Activated CD4-positive, alpha-beta T cell treated with anti-CD3 and anti-CD28 coated beads, Interleukin-2, amount 50 U/mL, for 48 hours (primary cell): ENCODE measurements at regions not wholly inside any gene's neighbourhood (a gene's known extent, or its start where the extent isn't known, plus 50 kb on each side); places are given as distances from the start of the nearest gene placed in this dataset.

Experiments
- DNase-seq, 2 experiments: peaks; one replicate each; pipeline ENCODE4 v3.0.0-alpha.2; 2020

DNA sequence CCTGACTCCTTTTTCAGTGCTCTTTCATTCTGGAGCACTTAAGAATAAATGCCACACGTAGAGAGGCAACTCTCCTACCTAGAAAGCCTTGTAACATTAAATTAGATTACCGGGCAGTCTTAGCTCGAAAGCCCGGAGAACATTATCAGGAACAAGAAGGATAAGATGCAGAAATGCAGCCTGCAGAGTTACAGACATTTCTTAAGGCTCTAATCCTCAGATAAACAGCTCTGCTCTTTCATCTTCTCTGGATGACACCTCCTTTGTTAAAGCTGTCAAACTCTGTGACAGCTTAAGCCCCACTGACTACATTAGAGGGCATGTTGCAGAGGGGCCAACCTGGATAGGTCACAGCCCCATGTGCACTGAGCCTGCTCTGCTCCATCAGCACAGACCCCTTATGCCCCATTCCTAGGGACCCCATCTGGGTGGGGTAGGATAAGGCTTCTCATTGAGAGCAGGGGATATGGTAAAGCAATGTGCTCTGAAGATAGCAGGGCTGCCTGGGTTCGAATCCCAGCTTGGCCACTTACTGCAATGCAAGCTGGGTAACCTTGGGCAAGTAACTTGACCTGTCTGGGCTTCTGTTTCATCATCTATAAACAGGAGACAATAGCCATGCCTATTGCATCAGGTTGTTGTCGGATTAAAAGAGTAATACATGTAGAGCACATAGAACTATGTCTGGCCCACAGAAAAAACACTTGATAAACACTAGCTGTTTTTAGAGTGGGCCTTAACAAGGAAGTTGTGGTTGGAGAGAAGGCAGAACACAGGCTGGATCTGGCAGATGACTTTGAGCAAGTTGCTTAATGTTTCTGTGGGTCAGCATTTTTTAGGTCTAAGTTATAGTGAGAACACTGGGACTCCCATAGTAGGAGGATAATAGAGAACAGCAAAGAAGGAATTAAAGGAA is 111.4 kb downstream of the THNSL2 start:
- DNase-seq: no peak

DNA sequence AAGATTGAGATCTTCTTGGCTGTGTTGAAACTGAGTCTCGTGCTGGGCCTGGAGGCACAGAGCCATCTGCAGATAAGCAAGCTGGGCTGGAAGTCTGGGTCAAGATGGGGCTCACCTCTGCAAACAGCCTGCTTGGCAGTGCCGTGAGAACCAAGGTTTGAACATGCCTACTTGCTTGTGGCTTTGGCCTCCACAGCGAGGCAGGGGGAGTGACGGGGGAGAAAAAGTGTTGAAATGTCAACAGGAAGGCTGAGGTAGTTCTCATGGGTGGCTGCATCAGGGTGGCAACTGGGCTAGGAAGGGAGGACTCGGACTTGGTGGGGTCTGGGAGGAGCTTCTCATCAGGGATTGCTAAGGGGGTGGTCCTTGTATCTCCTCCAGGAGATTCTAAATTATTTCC is 99.7 kb downstream of the THNSL2 start:
- no peak for DNase-seq

GRCh38 chr2:88265352-88266303 is 95.5 kb downstream of the THNSL2 start:
- DNase-seq: peak in 1 of 2 experiments; percentile 6

GRCh38 chr2:88263861-88264260 is 93.7 kb downstream of the THNSL2 start:
- DNase-seq: no peak

- DNase-seq: no peak
Measured at GRCh38 chr2:88261725-88262124, 91.6 kb downstream of the THNSL2 start.

GRCh38 chr2:88258208-88258607 is 88.1 kb downstream of the THNSL2 start:
- DNase-seq: no peak

GRCh38 chr2:88254437-88255091 is 84.4 kb downstream of the THNSL2 start:
- DNase-seq: no peak

GRCh38 chr2:88253997-88254396 is 83.9 kb downstream of the THNSL2 start:
- no peak for DNase-seq

DNA sequence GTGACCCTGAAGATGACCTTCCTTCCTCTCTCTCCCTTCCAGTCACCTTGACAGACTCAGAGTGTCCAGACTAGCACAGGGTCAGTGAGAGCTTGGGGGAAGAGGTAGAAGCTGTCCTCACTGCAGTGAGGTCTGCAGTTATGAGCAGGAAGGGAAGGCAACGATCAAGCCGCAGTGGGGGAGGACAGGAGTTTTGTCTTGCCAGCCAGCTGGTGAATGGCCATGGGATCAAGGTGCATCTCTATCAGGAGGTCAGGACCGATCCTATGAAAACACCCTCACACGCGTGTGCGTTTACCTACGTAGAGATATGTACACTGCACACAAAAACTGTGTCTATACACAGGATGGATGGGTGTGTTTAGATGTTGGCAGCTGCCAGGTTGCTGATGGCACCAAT is 83.2 kb downstream of the THNSL2 start:
- no peak for DNase-seq

GRCh38 chr2:88252646-88253045 is 82.5 kb downstream of the THNSL2 start:
- DNase-seq: no peak

GRCh38 chr2:88252111-88252510 is 82.0 kb downstream of the THNSL2 start:
- DNase-seq: no peak

DNA sequence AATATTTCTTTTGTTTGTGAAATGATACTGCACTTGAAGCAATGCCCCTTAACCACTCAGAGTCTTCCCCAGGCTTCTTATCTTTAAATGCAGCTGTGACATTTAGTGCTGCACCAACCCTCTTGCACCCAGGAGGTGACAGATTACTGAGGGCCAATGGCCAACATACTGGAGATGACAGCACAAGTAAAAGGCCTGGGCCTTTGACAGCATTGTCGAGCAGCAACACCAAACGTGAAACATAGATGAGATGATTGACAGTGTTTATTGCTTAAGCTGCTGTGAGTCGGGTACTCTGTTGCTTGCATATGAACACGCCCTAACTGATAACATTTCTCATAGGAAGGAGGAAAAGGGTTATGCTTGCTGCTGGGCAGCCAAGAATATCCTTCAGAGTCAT is 80.3 kb downstream of the THNSL2 start:
- DNase-seq: no peak

- DNase-seq: no peak
Measured at GRCh38 chr2:88248280-88248828, 78.2 kb downstream of the THNSL2 start.

DNA sequence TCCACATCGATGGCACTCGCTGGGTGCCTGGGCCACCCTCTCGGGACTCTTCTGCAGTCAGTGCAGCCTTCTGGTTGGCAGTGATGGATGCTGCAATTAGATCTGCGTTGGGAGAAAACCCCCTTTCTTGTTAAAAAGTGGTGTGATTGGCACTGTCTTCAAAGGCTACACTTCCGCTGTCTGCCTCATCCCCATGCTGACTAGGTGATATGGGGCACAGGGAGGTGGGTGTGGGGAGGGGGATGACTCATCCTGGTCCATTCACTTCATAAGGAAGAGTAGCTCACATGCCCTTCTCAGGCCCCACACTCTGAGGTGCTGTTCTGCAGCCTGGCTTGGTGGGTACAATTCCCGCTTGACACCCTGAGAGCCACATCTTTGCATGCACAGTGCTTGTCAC is 77.4 kb downstream of the THNSL2 start:
- DNase-seq: peak; percentile 6 to 7

DNA sequence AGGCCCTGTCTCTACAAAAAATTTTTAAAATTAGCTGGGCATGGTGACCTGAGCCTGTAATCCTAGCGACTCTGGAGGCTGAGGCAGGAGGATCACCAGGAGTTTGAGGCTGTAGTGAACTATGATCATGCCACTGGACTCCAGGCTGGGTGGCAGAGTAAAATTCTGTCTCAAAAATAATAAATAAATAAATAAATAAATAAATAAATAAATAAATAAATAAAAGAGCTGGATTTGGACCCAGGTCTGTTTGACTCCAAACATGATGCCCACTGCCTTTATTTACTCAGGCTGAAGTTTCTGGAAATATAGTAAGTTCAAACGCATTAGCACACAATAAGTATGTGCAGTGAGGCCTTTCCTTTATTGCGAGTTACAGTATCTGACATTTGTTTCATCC is 75.0 kb downstream of the THNSL2 start:
- DNase-seq: no peak

- no peak for DNase-seq
Measured at GRCh38 chr2:88239781-88240180, 69.6 kb downstream of the THNSL2 start.

- DNase-seq: no peak
Measured at GRCh38 chr2:88236666-88237065, 66.5 kb downstream of the THNSL2 start.
